Occipital lobe (tissue), 1 donor: ENCODE measurements at regions not wholly inside any gene's neighbourhood (a gene's known extent, or its start where the extent isn't known, plus 50 kb on each side); places are given as distances from the start of the nearest gene placed in this dataset.

Source experiments
- DNase-seq: peaks from one replicate; lab custom pipeline; 2025; lab: John Stamatoyannopoulos, UW

- DNase-seq, result no peak
These were observed 144.0 kb downstream of the CDC5L start for GRCh38 chr6:44531442-44532015.

GRCh38 chr6:44533421-44533820 lies 145.9 kb downstream of the CDC5L start:
- DNase-seq, result no peak

- no peak for DNase-seq
These were observed 146.8 kb downstream of the CDC5L start for GRCh38 chr6:44534291-44534690.

GRCh38 chr6:44535446-44535845 lies 147.9 kb downstream of the CDC5L start:
- no peak for DNase-seq

- no peak for DNase-seq
These were observed 148.5 kb downstream of the CDC5L start for GRCh38 chr6:44535967-44536366.

GRCh38 chr6:44537306-44538049 lies 150.0 kb downstream of the CDC5L start:
- no peak for DNase-seq

- DNase-seq, result no peak
These were observed 150.8 kb downstream of the CDC5L start for GRCh38 chr6:44538131-44538806.

- DNase-seq, result no peak
These were observed 151.3 kb downstream of the CDC5L start for GRCh38 chr6:44538807-44539201.

GRCh38 chr6:44539701-44540355 lies 152.3 kb downstream of the CDC5L start:
- DNase-seq, result no peak

- no peak for DNase-seq
These were observed 153.4 kb downstream of the CDC5L start for GRCh38 chr6:44540881-44541280.

- DNase-seq, result no peak
These were observed 155.1 kb downstream of the CDC5L start for GRCh38 chr6:44542401-44543116.

- no peak for DNase-seq
These were observed 156.2 kb downstream of the CDC5L start for GRCh38 chr6:44543664-44544063.

- DNase-seq, result no peak
These were observed 157.7 kb downstream of the CDC5L start for GRCh38 chr6:44545224-44545623.

GRCh38 chr6:44548319-44548718 lies 160.8 kb downstream of the CDC5L start:
- DNase-seq, result no peak

- DNase-seq, result no peak
These were observed 162.0 kb downstream of the CDC5L start for GRCh38 chr6:44549516-44549915.

GRCh38 chr6:44554194-44554593 lies 166.7 kb downstream of the CDC5L start:
- no peak for DNase-seq

GRCh38 chr6:44554861-44555260 lies 167.4 kb downstream of the CDC5L start:
- DNase-seq, result no peak

GRCh38 chr6:44556046-44556445 lies 168.5 kb downstream of the CDC5L start:
- DNase-seq, result no peak

- DNase-seq, result no peak
These were observed 170.7 kb downstream of the CDC5L start for GRCh38 chr6:44558024-44558831.

GRCh38 chr6:44558832-44559251 lies 171.3 kb downstream of the CDC5L start:
- DNase-seq, result no peak
